DND-41 (cell line): ENCODE measurements at regions not wholly inside any gene's neighbourhood (a gene's known extent, or its start where the extent isn't known, plus 50 kb on each side); places are given as distances from the start of the nearest gene placed in this dataset.

Source experiments
- ATAC-seq: fragments of 200-7000 bp; cut with Tn5 transposase; 3 replicates; pipeline ENCODE4 v1.9.1; 2021; ENCODE audit warnings: low read depth; ENCODE audit not compliant: insufficient read depth
- DNase-seq: peaks from one replicate; pipeline ENCODE4 v3.0.0-alpha.2; 2020
- H2AFZ ChIP-seq: 2 replicates; pipeline ENCODE4 v1.6.0; 2012; ENCODE audit warnings: low read depth, low read length
- H3K27ac ChIP-seq: 2 replicates; pipeline ENCODE4 v1.5.1; 2012; ENCODE audit warnings: low read length, inconsistent platforms
- H3K27me3 ChIP-seq: fragments of 200-600 bp; sonication (generic); 2 replicates; pipeline ENCODE4 v1.6.0; 2012; ENCODE audit warnings: low read length, mild to moderate bottlenecking, inconsistent platforms; ENCODE audit not compliant: insufficient read depth, poor library complexity
- H3K36me3 ChIP-seq: 2 replicates; pipeline ENCODE4 v1.5.1; 2012; ENCODE audit warnings: low read length, inconsistent platforms; ENCODE audit not compliant: insufficient read depth
- H3K4me1 ChIP-seq: 2 replicates; pipeline ENCODE4 v1.5.1; 2012; ENCODE audit warnings: mild to moderate bottlenecking, low read length; ENCODE audit not compliant: insufficient read depth
- H3K4me2 ChIP-seq: 2 replicates; pipeline ENCODE4 v1.6.0; 2012; ENCODE audit warnings: mild to moderate bottlenecking, moderate library complexity, low read length, inconsistent platforms; ENCODE audit not compliant: insufficient read depth
- H3K4me3 ChIP-seq, 2 experiments: fragments of 200-600 bp in 1 of 2; shearing (Covaris generic) in 1 of 2; 2 replicates each; pipeline ENCODE4 v1.5.1; 2012 to 2016; ENCODE audit warnings: inconsistent platforms in 2 of 2, low read length in 2 of 2, mild to moderate bottlenecking in 2 of 2, low read depth in 1 of 2, moderate library complexity in 1 of 2
- H3K79me2 ChIP-seq: 2 replicates; pipeline ENCODE4 v1.6.0; 2012; ENCODE audit warnings: low read length, inconsistent platforms; ENCODE audit not compliant: insufficient read depth
- H3K9ac ChIP-seq: 2 replicates; pipeline ENCODE4 v1.6.0; 2012; ENCODE audit warnings: low read depth, mild to moderate bottlenecking, inconsistent platforms, low read length, moderate library complexity
- H3K9me3 ChIP-seq: 2 replicates; pipeline ENCODE4 v1.5.1; 2012; ENCODE audit warnings: low read length, moderate library complexity, mild to moderate bottlenecking, inconsistent platforms; ENCODE audit not compliant: insufficient read depth, severe bottlenecking
- H4K20me1 ChIP-seq: 2 replicates; pipeline ENCODE4 v1.6.0; 2012; ENCODE audit warnings: low read length; ENCODE audit not compliant: insufficient read depth
- CTCF ChIP-seq: IDR thresholded peaks from 2 replicates; pipeline ENCODE4 v1.5.1; 2012; ENCODE audit warnings: borderline replicate concordance, low read length, moderate library complexity, mild to moderate bottlenecking; ENCODE audit not compliant: poor library complexity, severe bottlenecking; ENCODE audit errors: extremely low read depth
- EZH2 ChIP-seq: IDR thresholded peaks from 3 replicates; pipeline ENCODE4 v1.6.1; 2012; ENCODE audit warnings: borderline replicate concordance, low read depth, mild to moderate bottlenecking, moderate library complexity, low read length, inconsistent platforms; ENCODE audit not compliant: severe bottlenecking

- Histone ChIP-seq H3K4me1 (no peaks in the 10 kb centered on the region), H3K4me2 (no peak overlapping the region), H3K79me2 (no peaks in the 10 kb centered on the region), H3K4me3 (no peak overlapping the region), H3K27ac (no peak overlapping the region), H4K20me1 (no peaks in the 10 kb centered on the region), H3K27me3 (no peaks in the 10 kb centered on the region), H2AFZ (no peak overlapping the region), H3K9me3 (no peaks in the 10 kb centered on the region), H3K36me3 (no peaks in the 10 kb centered on the region), H3K9ac (no peak overlapping the region)
- TF ChIP-seq EZH2 (no peak), CTCF (no peak)
- DNase-seq (no peak), ATAC-seq (no peak)
Measured at GRCh38 chr5:118778941-118779340, 209.4 kb downstream of the DTWD2 start.

DNA sequence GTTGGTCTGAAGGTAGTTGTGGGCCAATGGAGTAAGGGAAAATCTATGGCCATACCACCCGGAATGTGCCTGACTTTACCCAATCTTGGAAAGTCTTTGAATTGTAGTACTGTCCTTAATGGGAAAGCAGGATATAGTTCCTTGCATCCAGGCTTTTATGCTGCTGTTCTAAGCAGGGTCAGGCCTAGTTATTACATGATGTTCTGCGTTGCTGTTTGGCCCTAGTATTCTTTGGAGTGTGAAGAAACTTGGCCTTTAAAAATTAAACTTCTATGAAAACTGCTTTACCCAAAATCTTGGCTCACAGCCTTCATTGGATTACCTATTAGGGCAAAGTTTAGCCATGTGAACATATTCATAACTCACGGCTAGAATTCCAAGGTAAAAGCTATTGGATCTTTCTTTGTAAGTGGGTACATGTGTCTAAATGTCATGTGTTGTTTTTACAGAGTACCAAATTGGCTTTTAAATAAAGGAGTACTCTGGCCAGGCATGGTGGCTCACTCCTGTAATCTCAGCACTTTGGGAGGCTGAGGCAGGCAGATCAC is 211.1 kb downstream of the DTWD2 start:
- no peak for TF ChIP-seq EZH2
- no peak for TF ChIP-seq CTCF
- H3K4me1 ChIP-seq: no peaks in the 10 kb centered on the region
- H3K36me3 ChIP-seq: no peaks in the 10 kb centered on the region
- no peak overlapping the region for H3K27ac ChIP-seq
- H2AFZ ChIP-seq: no peak overlapping the region
- DNase-seq (no peak), ATAC-seq (no peak)
- H3K27me3 ChIP-seq: peaks cover 2% of the 10 kb centered on the region
- H3K4me3 ChIP-seq: no peak overlapping the region
- no peak overlapping the region for H3K9ac ChIP-seq
- H3K9me3 ChIP-seq: no peaks in the 10 kb centered on the region
- H3K4me2 ChIP-seq: no peak overlapping the region
- no peaks in the 10 kb centered on the region for H3K79me2 ChIP-seq
- H4K20me1 ChIP-seq: no peaks in the 10 kb centered on the region

GRCh38 chr5:118776755-118777154 is 211.6 kb downstream of the DTWD2 start:
- peaks cover 2% of the 10 kb centered on the region for H3K27me3 ChIP-seq
- TF ChIP-seq EZH2 (no peak), CTCF (no peak)
- H3K79me2 ChIP-seq: no peaks in the 10 kb centered on the region
- H3K36me3 ChIP-seq: no peaks in the 10 kb centered on the region
- DNase-seq: no peak
- no peaks in the 10 kb centered on the region for H3K4me1 ChIP-seq
- H3K9me3 ChIP-seq: no peaks in the 10 kb centered on the region
- no peak overlapping the region for H3K9ac ChIP-seq
- no peak overlapping the region for H3K4me3 ChIP-seq
- no peak for ATAC-seq
- no peak overlapping the region for H3K27ac ChIP-seq
- no peak overlapping the region for H2AFZ ChIP-seq
- no peak overlapping the region for H3K4me2 ChIP-seq
- H4K20me1 ChIP-seq: no peaks in the 10 kb centered on the region
